Endothelial cell (in vitro differentiated cells): ENCODE measurements at regions not wholly inside any gene's neighbourhood (a gene's known extent, or its start where the extent isn't known, plus 50 kb on each side); places are given as distances from the start of the nearest gene placed in this dataset.

ENCODE experiments used
- DNase-seq: peaks from one replicate; pipeline ENCODE4 v3.0.0; 2021; ENCODE audit warnings: low spot score
- H3K27ac Mint-ChIP-seq: one replicate; pipeline ENCODE4 v1.8.0; 2021; ENCODE audit warnings: mixed read lengths, inconsistent platforms; ENCODE audit not compliant: unreplicated experiment
- H3K27me3 Mint-ChIP-seq: one replicate; pipeline ENCODE4 v1.8.0; 2021; ENCODE audit warnings: mild to moderate bottlenecking, moderate library complexity, mixed read lengths, inconsistent platforms; ENCODE audit not compliant: unreplicated experiment
- H3K36me3 Mint-ChIP-seq: one replicate; pipeline ENCODE4 v1.8.0; 2021; ENCODE audit warnings: mild to moderate bottlenecking, low read depth, mixed read lengths, inconsistent platforms; ENCODE audit not compliant: unreplicated experiment
- H3K4me1 Mint-ChIP-seq: one replicate; pipeline ENCODE4 v1.8.0; 2021; ENCODE audit warnings: mild to moderate bottlenecking, mixed read lengths, inconsistent platforms; ENCODE audit not compliant: unreplicated experiment
- H3K4me3 Mint-ChIP-seq: one replicate; pipeline ENCODE4 v1.8.0; 2021; ENCODE audit warnings: mild to moderate bottlenecking, mixed read lengths, inconsistent platforms; ENCODE audit not compliant: unreplicated experiment
- H3K9me3 Mint-ChIP-seq: one replicate; pipeline ENCODE4 v1.8.0; 2021; ENCODE audit warnings: mixed read lengths, inconsistent platforms; ENCODE audit not compliant: unreplicated experiment
- TF ChIP-seq, protein P1 (sequence below): fragments of 200-600 bp; sonication (generic); IDR thresholded peaks from one replicate; pipeline ENCODE4 v1.5.0; 2021; ENCODE audit warnings: antibody characterized with exemption; ENCODE audit not compliant: unreplicated experiment

DNA sequence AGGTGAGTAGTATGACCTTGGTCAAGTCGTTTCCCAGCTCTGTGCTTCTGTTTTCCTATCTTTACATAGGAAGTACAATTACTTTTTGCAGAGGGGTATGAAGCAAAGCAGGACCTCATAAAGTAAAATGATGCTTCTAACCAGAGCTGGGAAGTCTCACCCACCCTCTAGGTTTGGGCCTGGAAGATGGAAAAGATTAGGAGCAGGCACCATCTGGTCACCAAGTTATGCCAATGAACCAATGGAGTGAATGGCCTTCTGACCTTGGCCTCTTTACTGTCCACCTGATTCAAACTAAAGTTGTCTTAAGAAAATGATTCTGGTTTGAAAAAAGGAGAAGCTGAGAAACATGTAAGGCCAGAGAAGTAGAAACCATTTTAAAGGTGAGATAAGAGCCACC, 68.9 kb upstream of the CTNNBL1 start:
- no peak for DNase-seq
- Mint-ChIP-seq H3K27me3 (peaks cover 1% of the 10 kb centered on the region), H3K27ac (no peak overlapping the region), H3K4me1 (no peaks in the 10 kb centered on the region), H3K4me3 (no peak overlapping the region), H3K9me3 (no peaks in the 10 kb centered on the region), H3K36me3 (no peaks in the 10 kb centered on the region)
- TF ChIP-seq, protein P1, sequence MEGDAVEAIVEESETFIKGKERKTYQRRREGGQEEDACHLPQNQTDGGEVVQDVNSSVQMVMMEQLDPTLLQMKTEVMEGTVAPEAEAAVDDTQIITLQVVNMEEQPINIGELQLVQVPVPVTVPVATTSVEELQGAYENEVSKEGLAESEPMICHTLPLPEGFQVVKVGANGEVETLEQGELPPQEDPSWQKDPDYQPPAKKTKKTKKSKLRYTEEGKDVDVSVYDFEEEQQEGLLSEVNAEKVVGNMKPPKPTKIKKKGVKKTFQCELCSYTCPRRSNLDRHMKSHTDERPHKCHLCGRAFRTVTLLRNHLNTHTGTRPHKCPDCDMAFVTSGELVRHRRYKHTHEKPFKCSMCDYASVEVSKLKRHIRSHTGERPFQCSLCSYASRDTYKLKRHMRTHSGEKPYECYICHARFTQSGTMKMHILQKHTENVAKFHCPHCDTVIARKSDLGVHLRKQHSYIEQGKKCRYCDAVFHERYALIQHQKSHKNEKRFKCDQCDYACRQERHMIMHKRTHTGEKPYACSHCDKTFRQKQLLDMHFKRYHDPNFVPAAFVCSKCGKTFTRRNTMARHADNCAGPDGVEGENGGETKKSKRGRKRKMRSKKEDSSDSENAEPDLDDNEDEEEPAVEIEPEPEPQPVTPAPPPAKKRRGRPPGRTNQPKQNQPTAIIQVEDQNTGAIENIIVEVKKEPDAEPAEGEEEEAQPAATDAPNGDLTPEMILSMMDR, result no peak

DNA sequence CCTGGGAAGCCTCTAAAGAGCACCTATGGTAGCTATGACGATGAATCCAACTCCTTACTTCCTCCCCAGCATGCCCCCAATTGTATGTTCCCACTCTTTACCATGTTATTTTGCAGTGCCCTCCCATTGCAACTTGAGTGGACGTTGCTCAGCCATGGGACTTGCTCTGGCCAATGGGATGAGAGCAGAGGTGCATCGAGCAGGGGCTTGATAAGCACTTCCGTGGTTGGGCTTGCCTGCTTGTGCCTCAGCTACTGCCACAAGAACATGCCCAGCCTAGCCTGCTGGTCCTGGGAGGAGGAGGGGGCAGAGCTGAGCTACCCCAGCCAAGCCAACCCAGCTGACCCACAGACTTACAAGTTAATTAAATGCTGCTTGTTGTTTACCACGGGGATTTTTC, 71.1 kb upstream of the CTNNBL1 start:
- Mint-ChIP-seq H3K9me3 (no peaks in the 10 kb centered on the region), H3K27ac (no peak overlapping the region), H3K27me3 (peaks cover 3% of the 10 kb centered on the region), H3K4me1 (no peaks in the 10 kb centered on the region), H3K36me3 (no peaks in the 10 kb centered on the region), H3K4me3 (no peak overlapping the region)
- TF ChIP-seq, protein P1, result no peak
- DNase-seq, result no peak

DNA sequence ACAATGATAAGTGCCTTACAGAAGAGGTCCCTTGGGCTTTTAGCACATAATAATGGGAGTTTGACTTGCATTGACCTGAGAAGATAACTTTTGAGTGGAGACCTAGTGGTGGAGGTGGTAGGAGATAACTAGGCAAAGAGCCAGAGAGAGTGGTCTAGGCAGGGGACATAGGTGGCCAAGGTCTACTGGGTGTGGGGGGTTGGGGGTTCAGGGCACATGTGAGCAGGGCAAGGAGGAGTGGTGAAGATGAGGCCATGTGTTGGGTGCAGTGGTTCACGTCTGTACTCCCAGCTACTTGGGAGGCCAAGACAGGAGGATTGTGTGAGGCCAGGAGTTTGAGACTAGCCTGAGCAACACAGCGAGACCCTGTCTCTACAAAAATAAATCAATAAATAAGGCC, 74.3 kb upstream of the CTNNBL1 start:
- peaks cover 8% of the 10 kb centered on the region for H3K27me3 Mint-ChIP-seq
- H3K4me3 Mint-ChIP-seq, result no peak overlapping the region
- TF ChIP-seq, protein P1, result no peak
- H3K9me3 Mint-ChIP-seq, result no peaks in the 10 kb centered on the region
- DNase-seq, result no peak
- no peaks in the 10 kb centered on the region for H3K36me3 Mint-ChIP-seq
- no peaks in the 10 kb centered on the region for H3K4me1 Mint-ChIP-seq
- no peak overlapping the region for H3K27ac Mint-ChIP-seq

DNA sequence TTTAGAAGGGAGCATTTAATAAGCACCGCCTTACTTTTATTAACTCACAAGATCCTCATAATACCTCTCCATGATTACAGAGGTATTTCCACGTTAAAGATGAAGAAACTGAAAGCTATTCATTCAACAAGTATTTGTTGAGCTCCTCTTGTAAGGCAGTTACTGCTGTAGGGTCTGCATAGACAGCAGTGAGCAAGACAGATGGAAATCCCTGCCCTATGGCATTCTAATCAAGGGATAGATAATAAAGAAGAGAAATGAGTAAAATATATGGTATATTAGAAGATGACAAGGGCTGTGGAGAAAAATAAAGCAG, 77.8 kb upstream of the CTNNBL1 start:
- Mint-ChIP-seq H3K36me3 (no peaks in the 10 kb centered on the region), H3K27me3 (peaks cover 8% of the 10 kb centered on the region)

DNA sequence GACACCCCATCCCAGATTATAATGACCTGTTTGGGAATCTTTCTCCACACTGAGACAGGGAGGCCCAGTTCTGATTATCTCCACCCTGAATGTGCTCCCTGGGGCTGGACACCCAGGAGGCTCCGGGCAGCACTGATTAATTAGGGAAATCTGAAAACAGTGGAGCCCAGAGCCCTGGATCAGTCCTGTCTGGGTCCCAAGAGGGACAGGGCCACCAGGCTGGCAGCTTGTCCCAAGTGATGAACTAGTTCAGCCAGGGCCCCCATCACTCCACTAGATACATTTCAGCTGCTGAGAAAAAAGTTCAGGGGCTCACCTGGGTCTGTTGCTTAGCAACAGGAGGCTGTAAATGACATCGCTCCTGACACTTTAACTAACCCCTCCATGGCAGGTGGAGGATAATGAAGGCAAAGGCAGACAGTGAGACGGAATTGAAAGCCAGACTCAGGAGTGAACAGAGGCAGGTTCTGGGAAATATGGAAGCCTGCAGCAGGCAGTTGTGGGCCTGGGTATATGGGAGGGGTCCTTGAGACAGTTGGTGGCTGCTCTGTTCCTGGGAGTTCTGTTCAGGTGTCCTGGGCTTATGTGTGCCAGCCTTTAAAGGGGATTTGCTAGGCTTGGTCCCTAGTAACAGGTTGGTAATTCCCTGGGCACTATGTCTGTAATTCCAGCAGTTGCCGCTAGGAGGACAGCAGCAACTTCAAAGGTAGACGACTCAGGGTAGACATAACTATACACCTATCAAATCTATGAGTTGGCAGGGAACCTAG, 78.3 kb upstream of the CTNNBL1 start:
- Mint-ChIP-seq H3K9me3 (no peaks in the 10 kb centered on the region), H3K4me1 (peaks cover 3% of the 10 kb centered on the region), H3K4me3 (no peak overlapping the region), H3K27ac (no peak overlapping the region), H3K27me3 (peaks cover 8% of the 10 kb centered on the region), H3K36me3 (no peaks in the 10 kb centered on the region)
- DNase-seq, result peak; percentile 74
- TF ChIP-seq, protein P1, result peak; percentile 89

More for the DNA sequence above, 77.8 kb upstream of the CTNNBL1 start:
- DNase-seq, result no peak
- Mint-ChIP-seq H3K4me1 (no peaks in the 10 kb centered on the region), H3K27ac (no peak overlapping the region), H3K9me3 (no peaks in the 10 kb centered on the region), H3K4me3 (no peak overlapping the region)
- TF ChIP-seq, protein P1, result peak; percentile 54
